AG09309 (cell line): ENCODE measurements at regions not wholly inside any gene's neighbourhood (a gene's known extent, or its start where the extent isn't known, plus 50 kb on each side); places are given as distances from the start of the nearest gene placed in this dataset.

Experiments
- DNase-seq: peaks from one replicate; pipeline ENCODE4 v3.0.0-alpha.2; 2010; ENCODE audit warnings: low read depth
- H3K4me3 ChIP-seq: 2 replicates; pipeline ENCODE4 v1.5.1; 2011; ENCODE audit warnings: mild to moderate bottlenecking, low read depth, low read length, moderate library complexity; ENCODE audit not compliant: control insufficient read depth
- TF ChIP-seq, protein P1 (sequence below): IDR thresholded peaks from 2 replicates; pipeline ENCODE4 v1.5.1; 2011; ENCODE audit warnings: mild to moderate bottlenecking, low read depth, low read length, inconsistent platforms; ENCODE audit not compliant: insufficient read depth, control insufficient read depth; ENCODE audit errors: missing control alignments

DNA sequence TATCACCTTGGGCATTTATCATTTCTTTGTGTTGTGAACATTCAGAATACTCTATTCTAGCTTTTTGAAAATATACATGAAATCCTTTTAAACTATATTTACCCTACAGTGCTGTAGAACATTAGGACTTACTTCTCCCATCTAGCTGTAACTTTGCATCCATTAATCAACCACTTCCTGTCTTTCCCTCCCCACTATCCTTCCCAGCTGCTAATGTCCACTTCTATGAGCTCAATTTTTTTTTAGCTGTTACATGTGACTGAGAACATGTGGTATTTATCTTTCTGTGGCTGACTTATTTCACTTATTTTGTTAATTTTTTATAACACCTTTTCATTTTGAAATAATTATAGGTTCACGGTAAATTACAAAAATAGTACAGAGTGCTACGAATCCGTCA lies 136.0 kb downstream of the LMNTD1 start:
- TF ChIP-seq, protein P1, sequence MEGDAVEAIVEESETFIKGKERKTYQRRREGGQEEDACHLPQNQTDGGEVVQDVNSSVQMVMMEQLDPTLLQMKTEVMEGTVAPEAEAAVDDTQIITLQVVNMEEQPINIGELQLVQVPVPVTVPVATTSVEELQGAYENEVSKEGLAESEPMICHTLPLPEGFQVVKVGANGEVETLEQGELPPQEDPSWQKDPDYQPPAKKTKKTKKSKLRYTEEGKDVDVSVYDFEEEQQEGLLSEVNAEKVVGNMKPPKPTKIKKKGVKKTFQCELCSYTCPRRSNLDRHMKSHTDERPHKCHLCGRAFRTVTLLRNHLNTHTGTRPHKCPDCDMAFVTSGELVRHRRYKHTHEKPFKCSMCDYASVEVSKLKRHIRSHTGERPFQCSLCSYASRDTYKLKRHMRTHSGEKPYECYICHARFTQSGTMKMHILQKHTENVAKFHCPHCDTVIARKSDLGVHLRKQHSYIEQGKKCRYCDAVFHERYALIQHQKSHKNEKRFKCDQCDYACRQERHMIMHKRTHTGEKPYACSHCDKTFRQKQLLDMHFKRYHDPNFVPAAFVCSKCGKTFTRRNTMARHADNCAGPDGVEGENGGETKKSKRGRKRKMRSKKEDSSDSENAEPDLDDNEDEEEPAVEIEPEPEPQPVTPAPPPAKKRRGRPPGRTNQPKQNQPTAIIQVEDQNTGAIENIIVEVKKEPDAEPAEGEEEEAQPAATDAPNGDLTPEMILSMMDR, result no peak
- no peak overlapping the region for H3K4me3 ChIP-seq
- no peak for DNase-seq

DNA sequence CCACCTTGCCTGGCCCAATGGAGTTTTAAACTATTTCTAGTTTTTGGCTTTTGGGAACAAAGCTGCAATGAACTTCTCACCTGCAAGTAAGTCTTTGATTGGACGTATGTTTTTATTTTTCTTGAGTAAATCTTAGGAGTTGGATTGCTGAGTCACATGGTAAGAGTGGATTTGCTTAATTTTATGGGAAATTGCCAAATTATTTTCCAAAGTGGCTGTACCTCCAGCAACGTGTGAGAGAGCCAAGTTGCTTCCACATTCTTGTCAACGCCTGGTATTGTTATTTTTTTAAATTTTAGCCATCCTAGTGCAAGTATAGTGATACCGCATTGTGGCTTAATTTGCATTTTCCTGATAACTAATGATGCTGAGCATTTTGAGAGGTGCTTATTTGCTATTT lies 136.6 kb downstream of the LMNTD1 start:
- TF ChIP-seq, protein P1, result no peak
- DNase-seq, result no peak
- H3K4me3 ChIP-seq, result no peak overlapping the region

DNA sequence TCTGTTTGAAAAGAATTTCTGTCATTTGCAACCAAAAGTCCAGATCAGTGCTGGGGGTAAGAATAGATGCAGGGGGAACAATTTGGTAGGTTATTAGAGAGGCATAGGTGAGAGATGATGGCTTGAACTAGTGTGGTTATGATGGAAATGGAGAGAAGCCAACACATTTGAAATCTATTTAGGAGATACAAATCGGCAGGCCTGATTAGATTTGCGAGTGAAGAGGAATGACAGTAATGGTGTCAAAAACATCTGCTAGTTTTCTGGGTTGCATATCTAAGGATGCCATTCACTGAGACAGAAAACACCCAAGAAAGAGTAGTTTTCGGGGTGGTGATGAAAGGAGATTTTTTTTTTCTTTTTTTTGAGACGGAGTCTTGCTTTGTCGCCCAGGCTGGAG lies 138.1 kb downstream of the LMNTD1 start:
- H3K4me3 ChIP-seq, result no peak overlapping the region
- TF ChIP-seq, protein P1, result no peak
- no peak for DNase-seq

DNA sequence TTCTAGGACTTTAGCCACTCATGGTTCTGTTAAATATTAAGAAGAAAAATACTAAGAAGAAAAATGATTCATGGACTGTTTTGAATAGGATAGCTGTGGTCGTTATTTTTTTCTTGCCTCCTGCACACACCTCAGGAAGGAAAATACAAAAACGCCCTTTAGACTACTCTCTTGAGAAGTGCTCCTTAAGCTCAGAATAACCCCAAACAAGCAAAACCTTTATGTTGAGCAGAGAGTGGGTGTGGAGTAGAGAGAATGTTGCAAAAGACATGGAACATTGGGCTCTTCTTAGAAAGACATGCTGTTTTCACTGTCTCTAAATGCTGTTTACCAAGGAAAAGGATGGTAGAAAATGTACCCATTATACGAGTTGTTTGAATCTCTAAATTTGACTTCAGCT lies 140.3 kb downstream of the LMNTD1 start:
- TF ChIP-seq, protein P1, result no peak
- no peak overlapping the region for H3K4me3 ChIP-seq
- no peak for DNase-seq

DNA sequence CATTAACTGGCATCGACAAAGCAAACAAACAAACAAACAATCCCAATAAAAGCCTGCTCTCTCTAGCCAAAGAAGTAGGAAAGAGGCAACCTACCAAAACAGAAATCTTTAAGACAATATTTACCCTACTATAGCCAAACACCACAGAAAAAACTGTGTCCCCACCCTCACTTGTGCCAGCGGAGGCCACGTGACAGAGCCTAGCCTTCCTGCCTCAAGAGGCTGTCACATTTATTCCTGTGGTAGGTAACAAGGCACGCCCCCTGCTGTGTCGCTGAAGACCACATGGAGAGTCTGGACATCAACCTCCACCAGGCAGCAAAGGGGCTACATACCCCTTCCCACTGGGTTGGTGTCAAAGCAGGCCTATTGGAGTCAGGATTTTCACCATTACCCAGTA lies 148.1 kb downstream of the LMNTD1 start:
- TF ChIP-seq, protein P1, result no peak
- DNase-seq, result no peak

DNA sequence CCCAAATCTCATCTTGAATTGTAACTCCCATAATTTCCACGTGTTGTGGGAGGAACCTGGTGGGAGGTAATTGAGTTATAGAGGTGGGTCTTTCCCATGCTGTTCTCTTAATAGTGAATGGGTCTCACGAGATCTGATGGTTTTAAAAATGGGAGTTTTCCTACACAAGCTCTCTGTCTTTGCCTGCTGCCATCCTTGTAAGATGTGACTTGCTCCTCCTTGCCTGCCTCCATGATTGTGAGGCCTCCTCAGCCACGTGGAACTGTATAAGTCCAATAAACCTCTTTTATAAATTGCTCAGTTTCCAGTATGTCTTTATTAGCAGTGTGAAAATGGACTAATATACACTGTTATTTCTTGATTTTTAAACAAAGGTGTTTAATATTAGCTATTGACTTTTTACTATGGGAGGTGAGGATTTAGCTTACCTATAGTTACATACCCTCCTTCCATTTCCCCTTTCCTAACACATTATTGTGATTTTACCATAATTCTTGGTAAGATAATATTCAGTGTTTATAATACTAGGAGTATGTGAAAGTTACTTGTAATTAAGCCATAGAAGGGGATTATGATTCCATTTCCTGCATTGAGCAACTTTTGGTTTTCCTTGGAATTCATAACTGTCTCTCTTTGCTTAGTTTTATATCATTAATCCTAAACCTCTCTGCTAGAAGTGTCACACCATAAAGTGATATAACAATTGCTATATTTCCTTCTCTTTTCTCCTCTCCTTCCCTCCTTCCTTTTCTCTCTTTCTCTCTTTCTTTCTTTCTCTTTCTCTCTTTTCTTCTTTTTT lies 151.0 kb upstream of the KRAS start:
- no peak overlapping the region for H3K4me3 ChIP-seq
- no peak for DNase-seq
- TF ChIP-seq, protein P1, result no peak

More for the DNA sequence above, 148.1 kb downstream of the LMNTD1 start:
- no peak overlapping the region for H3K4me3 ChIP-seq
